A673 (cell line): ENCODE measurements at regions not wholly inside any gene's neighbourhood (a gene's known extent, or its start where the extent isn't known, plus 50 kb on each side); places are given as distances from the start of the nearest gene placed in this dataset.

ENCODE experiments used
- BruUV-seq: library from RNA; stranded (reverse); fragments of 400-500 nt; replicated peaks from 2 replicates; lab custom pipeline; 2021; lab: Mats Ljungman, UMichigan
- CTCF ChIA-PET: fragments of 300-600 bp; sonication (Branson Sonifier 250); formaldehyde crosslinking; loops from one replicate; lab custom pipeline; 2022; ENCODE audit warnings: antibody characterized with exemption; lab: Charles Lee
- POLR2A ChIA-PET: fragments of 300-600 bp; sonication (Branson Sonifier 250); formaldehyde crosslinking; loops from one replicate; lab custom pipeline; 2022; ENCODE audit warnings: antibody characterized with exemption; ENCODE audit not compliant: low non-redundant PET; lab: Charles Lee
- DNase-seq: peaks from one replicate; pipeline ENCODE4 v3.0.0-alpha.2; 2015; ENCODE audit warnings: low spot score
- H3K27ac ChIP-seq: fragments of 200-600 bp; sonication (generic); 2 replicates; pipeline ENCODE4 v1.5.1; 2016; ENCODE audit warnings: mixed run types, low read depth, mild to moderate bottlenecking, mixed read lengths, antibody characterized with exemption, low read length; ENCODE audit not compliant: poor library complexity, severe bottlenecking
- H3K27me3 ChIP-seq: fragments of 200-600 bp; sonication (generic); replicated peaks from 2 replicates; pipeline ENCODE4 v1.6.1; 2017; ENCODE audit warnings: mixed run types, low read depth, mild to moderate bottlenecking, mixed read lengths, antibody characterized with exemption, low read length; ENCODE audit not compliant: insufficient read depth, poor library complexity
- H3K36me3 ChIP-seq: fragments of 200-600 bp; sonication (generic); 2 replicates; pipeline ENCODE4 v1.6.1; 2016; ENCODE audit warnings: mixed run types, mild to moderate bottlenecking, mixed read lengths, antibody characterized with exemption, low read length; ENCODE audit not compliant: insufficient read depth, poor library complexity, severe bottlenecking
- H3K4me1 ChIP-seq: fragments of 200-600 bp; sonication (generic); 2 replicates; pipeline ENCODE4 v1.6.1; 2017; ENCODE audit warnings: mixed run types, mild to moderate bottlenecking, mixed read lengths, antibody characterized with exemption, low read length; ENCODE audit not compliant: insufficient read depth, poor library complexity, severe bottlenecking
- H3K4me3 ChIP-seq: fragments of 200-600 bp; sonication (generic); 2 replicates; pipeline ENCODE4 v1.5.1; 2016; ENCODE audit warnings: low read depth, mixed run types, mild to moderate bottlenecking, mixed read lengths, low read length; ENCODE audit not compliant: poor library complexity, severe bottlenecking
- H3K9me3 ChIP-seq: fragments of 200-600 bp; sonication (generic); 2 replicates; pipeline ENCODE4 v1.6.1; 2016; ENCODE audit warnings: mixed run types, low read depth, mild to moderate bottlenecking, mixed read lengths, antibody characterized with exemption, low read length; ENCODE audit not compliant: poor library complexity, severe bottlenecking
- EZH2 ChIP-seq: fragments of 200-600 bp; sonication (generic); IDR thresholded peaks from 2 replicates; pipeline ENCODE4 v1.6.1; 2017; ENCODE audit warnings: borderline replicate concordance, low read depth, mild to moderate bottlenecking, mixed read lengths, antibody characterized with exemption, low read length; ENCODE audit not compliant: poor library complexity, severe bottlenecking
- intact Hi-C: fragments of 100-400 bp; cut with micrococcal nuclease; formaldehyde crosslinking; loops from one replicate; pipeline ENCODE4 v1.10.0; 2022; ENCODE audit not compliant: unreplicated experiment
- TF ChIP-seq, protein P1 (sequence below): fragments of 300-800, 200-600 bp; sonication (generic); conservative IDR thresholded peaks from 2 replicates; pipeline ENCODE4 v1.5.1; 2017; ENCODE audit warnings: low read depth, mild to moderate bottlenecking, antibody characterized with exemption, low read length, moderate library complexity, mixed read lengths

DNA sequence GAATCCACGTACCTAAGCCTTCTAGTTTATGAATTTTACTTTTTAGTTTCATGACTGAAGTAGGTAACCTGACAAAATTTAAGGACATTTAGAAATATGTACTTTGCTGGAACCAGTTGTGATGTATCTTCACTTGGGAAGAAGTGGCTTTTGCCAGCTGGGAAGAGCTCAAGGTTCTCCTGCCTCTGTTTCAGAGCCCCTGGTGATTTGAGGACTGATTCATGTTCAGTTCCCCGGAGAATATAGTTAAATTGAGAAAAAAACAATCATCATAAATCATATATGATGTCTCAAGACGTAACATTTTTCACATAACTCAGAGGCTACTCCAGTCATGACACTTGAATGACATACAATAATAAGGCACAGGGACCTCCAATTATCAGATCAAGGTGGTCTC lies 473.4 kb downstream of the EPHA3 start:
- no peaks in the 10 kb centered on the region for H3K27me3 ChIP-seq
- no peak overlapping the region for H3K27ac ChIP-seq
- POLR2A ChIA-PET: no interaction called here
- no peak for DNase-seq
- H3K36me3 ChIP-seq: no peaks in the 10 kb centered on the region
- BruUV-seq: no TSS peak
- intact Hi-C loops: no loop called here
- peaks cover 36% of the 10 kb centered on the region for H3K4me1 ChIP-seq
- CTCF ChIA-PET: no interaction called here
- no peak overlapping the region for H3K4me3 ChIP-seq
- no peak for TF ChIP-seq EZH2
- TF ChIP-seq, protein P1, sequence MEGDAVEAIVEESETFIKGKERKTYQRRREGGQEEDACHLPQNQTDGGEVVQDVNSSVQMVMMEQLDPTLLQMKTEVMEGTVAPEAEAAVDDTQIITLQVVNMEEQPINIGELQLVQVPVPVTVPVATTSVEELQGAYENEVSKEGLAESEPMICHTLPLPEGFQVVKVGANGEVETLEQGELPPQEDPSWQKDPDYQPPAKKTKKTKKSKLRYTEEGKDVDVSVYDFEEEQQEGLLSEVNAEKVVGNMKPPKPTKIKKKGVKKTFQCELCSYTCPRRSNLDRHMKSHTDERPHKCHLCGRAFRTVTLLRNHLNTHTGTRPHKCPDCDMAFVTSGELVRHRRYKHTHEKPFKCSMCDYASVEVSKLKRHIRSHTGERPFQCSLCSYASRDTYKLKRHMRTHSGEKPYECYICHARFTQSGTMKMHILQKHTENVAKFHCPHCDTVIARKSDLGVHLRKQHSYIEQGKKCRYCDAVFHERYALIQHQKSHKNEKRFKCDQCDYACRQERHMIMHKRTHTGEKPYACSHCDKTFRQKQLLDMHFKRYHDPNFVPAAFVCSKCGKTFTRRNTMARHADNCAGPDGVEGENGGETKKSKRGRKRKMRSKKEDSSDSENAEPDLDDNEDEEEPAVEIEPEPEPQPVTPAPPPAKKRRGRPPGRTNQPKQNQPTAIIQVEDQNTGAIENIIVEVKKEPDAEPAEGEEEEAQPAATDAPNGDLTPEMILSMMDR: no peak
- H3K9me3 ChIP-seq: no peaks in the 10 kb centered on the region

DNA sequence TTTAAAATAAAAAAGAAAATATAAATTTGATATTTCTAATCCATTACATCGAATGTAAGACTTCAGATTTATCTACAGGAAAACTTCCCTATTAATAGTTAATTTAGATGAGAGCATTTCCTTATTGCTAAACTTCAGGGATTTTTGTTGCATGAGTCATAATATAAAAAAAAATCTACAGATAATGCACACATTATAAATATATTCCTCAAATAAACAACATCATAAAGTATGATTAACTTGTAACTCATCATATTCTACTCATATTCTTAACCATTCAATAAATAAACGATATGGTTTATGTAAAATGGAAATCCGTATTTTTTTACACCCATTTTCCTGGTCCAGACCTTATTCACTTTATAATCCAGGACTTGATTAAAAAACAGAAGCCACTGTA lies 477.0 kb downstream of the EPHA3 start:
- intact Hi-C loops: no loop called here
- no peak overlapping the region for H3K27ac ChIP-seq
- TF ChIP-seq, protein P1: no peak
- no peak for TF ChIP-seq EZH2
- no peak for DNase-seq
- H3K4me1 ChIP-seq: peaks cover 6% of the 10 kb centered on the region
- ChIA-PET CTCF (no interaction called here), POLR2A (no interaction called here)
- no peak overlapping the region for H3K4me3 ChIP-seq
- BruUV-seq: no TSS peak
- H3K36me3 ChIP-seq: no peaks in the 10 kb centered on the region
- no peaks in the 10 kb centered on the region for H3K9me3 ChIP-seq
- H3K27me3 ChIP-seq: no peaks in the 10 kb centered on the region

DNA sequence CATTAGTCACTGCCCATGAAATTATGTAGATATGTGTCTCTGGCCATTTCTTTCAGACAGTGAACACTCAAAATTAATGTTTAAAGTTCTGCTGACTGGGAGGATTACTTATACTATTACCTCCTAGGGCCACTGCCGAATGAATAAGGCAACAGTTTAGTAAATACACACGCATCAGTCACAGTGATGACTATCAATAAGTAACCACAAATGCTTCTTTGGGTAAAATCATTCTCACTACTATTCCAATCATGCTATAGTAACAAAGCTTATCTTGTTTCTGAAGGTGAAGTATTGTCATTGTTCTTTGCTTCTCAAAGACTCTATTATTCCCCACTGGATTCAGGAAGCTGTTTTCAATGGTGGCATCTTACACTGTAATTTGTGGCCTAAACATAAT lies 478.8 kb downstream of the EPHA3 start:
- H3K27ac ChIP-seq: no peak overlapping the region
- no peak overlapping the region for H3K4me3 ChIP-seq
- intact Hi-C loops: no loop called here
- no peaks in the 10 kb centered on the region for H3K27me3 ChIP-seq
- POLR2A ChIA-PET: no interaction called here
- no peaks in the 10 kb centered on the region for H3K4me1 ChIP-seq
- CTCF ChIA-PET: no interaction called here
- no TSS peak for BruUV-seq
- no peaks in the 10 kb centered on the region for H3K36me3 ChIP-seq
- H3K9me3 ChIP-seq: no peaks in the 10 kb centered on the region
- TF ChIP-seq EZH2: no peak
- TF ChIP-seq, protein P1: no peak
- DNase-seq: no peak
